Karpas-422 (cell line): ENCODE measurements at regions not wholly inside any gene's neighbourhood (a gene's known extent, or its start where the extent isn't known, plus 50 kb on each side); places are given as distances from the start of the nearest gene placed in this dataset.

Experiments used
- DNase-seq: peaks from one replicate; pipeline ENCODE4 v3.0.0-alpha.2; 2015
- H2AFZ ChIP-seq: fragments of 200-600 bp; sonication (generic); 2 replicates; pipeline ENCODE4 v1.6.1; 2014; ENCODE audit warnings: antibody characterized with exemption, low read length, mixed read lengths
- H3K27ac ChIP-seq: fragments of 200-600 bp; sonication (generic); 2 replicates; pipeline ENCODE4 v1.5.1; 2014; ENCODE audit warnings: mild to moderate bottlenecking, low read length, moderate library complexity
- H3K27me3 ChIP-seq: fragments of 200-600 bp; sonication (generic); 2 replicates; pipeline ENCODE4 v1.6.1; 2014; ENCODE audit warnings: low read length, mixed read lengths
- H3K36me3 ChIP-seq: fragments of 200-600 bp; sonication (generic); 2 replicates; pipeline ENCODE4 v1.6.1; 2014; ENCODE audit warnings: low read length, mixed read lengths; ENCODE audit not compliant: insufficient read depth
- H3K4me1 ChIP-seq: fragments of 200-600 bp; sonication (generic); 2 replicates; pipeline ENCODE4 v1.6.1; 2014; ENCODE audit warnings: mild to moderate bottlenecking, low read length, mixed read lengths
- H3K4me2 ChIP-seq: fragments of 200-600 bp; sonication (generic); 2 replicates; pipeline ENCODE4 v1.6.1; 2014; ENCODE audit warnings: low read length, low read depth, mild to moderate bottlenecking; ENCODE audit not compliant: poor library complexity, severe bottlenecking
- H3K4me3 ChIP-seq: fragments of 200-600 bp; sonication (generic); 2 replicates; pipeline ENCODE4 v1.5.1; 2014; ENCODE audit warnings: mild to moderate bottlenecking, antibody characterized with exemption, low read length, mixed read lengths
- H3K79me2 ChIP-seq: fragments of 200-600 bp; sonication (generic); 2 replicates; pipeline ENCODE4 v1.6.1; 2014; ENCODE audit warnings: mild to moderate bottlenecking, low read length, mixed read lengths
- H3K9ac ChIP-seq: fragments of 200-600 bp; sonication (generic); 2 replicates; pipeline ENCODE4 v1.6.0; 2014; ENCODE audit warnings: low read length
- H3K9me2 ChIP-seq: fragments of 200-600 bp; sonication (generic), shearing (Covaris generic); replicated peaks from 2 replicates; pipeline ENCODE4 v1.6.0; 2014; ENCODE audit warnings: mild to moderate bottlenecking, low read length, moderate library complexity; ENCODE audit not compliant: insufficient read depth
- H3K9me3 ChIP-seq: fragments of 300-700, 200-600 bp; sonication (generic); 2 replicates; pipeline ENCODE4 v1.6.1; 2014; ENCODE audit warnings: low read length, mixed read lengths
- H4K20me1 ChIP-seq: fragments of 200-600 bp; sonication (generic); 2 replicates; pipeline ENCODE4 v1.6.1; 2014; ENCODE audit warnings: mild to moderate bottlenecking, antibody characterized with exemption, low read length, low read depth; ENCODE audit not compliant: insufficient read depth

GRCh38 chr5:60333005-60333571, 366.9 kb downstream of the DEPDC1B start:
- no peaks in the 10 kb centered on the region for H3K36me3 ChIP-seq
- H3K27me3 ChIP-seq = no peaks in the 10 kb centered on the region
- no peak overlapping the region for H3K27ac ChIP-seq
- no peak overlapping the region for H3K4me3 ChIP-seq
- H3K79me2 ChIP-seq = no peaks in the 10 kb centered on the region
- H3K9me2 ChIP-seq = no peaks in the 10 kb centered on the region
- no peak overlapping the region for H3K9ac ChIP-seq
- H4K20me1 ChIP-seq = peaks cover 6% of the 10 kb centered on the region; the same call in 1 of the 2 replicates
- no peak for DNase-seq
- no peak overlapping the region for H2AFZ ChIP-seq
- no peak overlapping the region for H3K4me2 ChIP-seq
- no peaks in the 10 kb centered on the region for H3K9me3 ChIP-seq
- no peaks in the 10 kb centered on the region for H3K4me1 ChIP-seq

GRCh38 chr5:60332244-60333004, 367.5 kb downstream of the DEPDC1B start:
- Histone ChIP-seq H3K9ac (no peak overlapping the region), H3K36me3 (no peaks in the 10 kb centered on the region), H3K4me3 (no peak overlapping the region), H3K9me2 (no peaks in the 10 kb centered on the region), H3K4me1 (no peaks in the 10 kb centered on the region), H4K20me1 (peaks cover 6% of the 10 kb centered on the region; the same call in 1 of the 2 replicates), H3K27ac (no peak overlapping the region), H3K79me2 (no peaks in the 10 kb centered on the region), H3K4me2 (no peak overlapping the region), H3K27me3 (no peaks in the 10 kb centered on the region), H2AFZ (no peak overlapping the region), H3K9me3 (no peaks in the 10 kb centered on the region)
- no peak for DNase-seq

- no peaks in the 10 kb centered on the region for H3K27me3 ChIP-seq
- H3K9ac ChIP-seq = no peak overlapping the region
- no peak overlapping the region for H3K27ac ChIP-seq
- H4K20me1 ChIP-seq = peaks cover 6% of the 10 kb centered on the region; the same call in 1 of the 2 replicates
- no peaks in the 10 kb centered on the region for H3K36me3 ChIP-seq
- no peak overlapping the region for H3K4me2 ChIP-seq
- H3K9me2 ChIP-seq = no peaks in the 10 kb centered on the region
- H2AFZ ChIP-seq = no peak overlapping the region
- H3K4me3 ChIP-seq = no peak overlapping the region
- H3K79me2 ChIP-seq = no peaks in the 10 kb centered on the region
- no peaks in the 10 kb centered on the region for H3K9me3 ChIP-seq
- no peak for DNase-seq
- H3K4me1 ChIP-seq = no peaks in the 10 kb centered on the region
Observed at GRCh38 chr5:60330236-60330635, 369.7 kb downstream of the DEPDC1B start.

- Histone ChIP-seq H3K4me1 (no peaks in the 10 kb centered on the region), H2AFZ (no peak overlapping the region), H3K36me3 (no peaks in the 10 kb centered on the region), H3K4me2 (no peak overlapping the region), H3K9me2 (no peaks in the 10 kb centered on the region), H3K79me2 (no peaks in the 10 kb centered on the region), H3K9me3 (no peaks in the 10 kb centered on the region), H4K20me1 (no peaks in the 10 kb centered on the region), H3K27me3 (no peaks in the 10 kb centered on the region), H3K27ac (no peak overlapping the region), H3K4me3 (no peak overlapping the region), H3K9ac (no peak overlapping the region)
- no peak for DNase-seq
Observed at GRCh38 chr5:60325870-60326269, 374.1 kb downstream of the DEPDC1B start.

- no peaks in the 10 kb centered on the region for H3K79me2 ChIP-seq
- no peaks in the 10 kb centered on the region for H3K9me2 ChIP-seq
- no peak overlapping the region for H3K4me3 ChIP-seq
- no peak overlapping the region for H3K4me2 ChIP-seq
- no peak overlapping the region for H3K27ac ChIP-seq
- H3K9me3 ChIP-seq = no peaks in the 10 kb centered on the region
- H3K4me1 ChIP-seq = no peaks in the 10 kb centered on the region
- H2AFZ ChIP-seq = no peak overlapping the region
- no peak overlapping the region for H3K9ac ChIP-seq
- no peak for DNase-seq
- H3K36me3 ChIP-seq = no peaks in the 10 kb centered on the region
- no peaks in the 10 kb centered on the region for H4K20me1 ChIP-seq
- no peaks in the 10 kb centered on the region for H3K27me3 ChIP-seq
Observed at GRCh38 chr5:60323596-60323995, 376.4 kb downstream of the DEPDC1B start.

GRCh38 chr5:60312098-60312497, 387.9 kb downstream of the DEPDC1B start:
- no peaks in the 10 kb centered on the region for H4K20me1 ChIP-seq
- no peaks in the 10 kb centered on the region for H3K36me3 ChIP-seq
- no peaks in the 10 kb centered on the region for H3K9me3 ChIP-seq
- H3K27me3 ChIP-seq = no peaks in the 10 kb centered on the region
- H3K4me3 ChIP-seq = no peak overlapping the region
- H3K4me1 ChIP-seq = no peaks in the 10 kb centered on the region
- no peak overlapping the region for H2AFZ ChIP-seq
- H3K4me2 ChIP-seq = no peak overlapping the region
- H3K9me2 ChIP-seq = no peaks in the 10 kb centered on the region
- DNase-seq = no peak
- no peak overlapping the region for H3K27ac ChIP-seq
- H3K79me2 ChIP-seq = 0 out of 2 replicates have a peak, but pooled peaks cover 2% of the 10 kb centered on the region
- no peak overlapping the region for H3K9ac ChIP-seq

- no peaks in the 10 kb centered on the region for H3K79me2 ChIP-seq
- H3K9ac ChIP-seq = no peak overlapping the region
- no peaks in the 10 kb centered on the region; the same call in 1 of the 2 replicates for H4K20me1 ChIP-seq
- H3K9me3 ChIP-seq = no peaks in the 10 kb centered on the region
- H3K27me3 ChIP-seq = no peaks in the 10 kb centered on the region
- no peaks in the 10 kb centered on the region for H3K9me2 ChIP-seq
- H3K36me3 ChIP-seq = no peaks in the 10 kb centered on the region
- H3K4me1 ChIP-seq = peaks cover 10% of the 10 kb centered on the region; the same call in 1 of the 2 replicates
- H3K4me3 ChIP-seq = no peak overlapping the region
- H3K27ac ChIP-seq = no peak overlapping the region
- DNase-seq = no peak
- no peak overlapping the region for H2AFZ ChIP-seq
- H3K4me2 ChIP-seq = no peak overlapping the region
Observed at GRCh38 chr5:60299944-60300343, 400.0 kb downstream of the DEPDC1B start.

GRCh38 chr5:60297658-60298057, 402.3 kb downstream of the DEPDC1B start:
- no peak overlapping the region for H2AFZ ChIP-seq
- H4K20me1 ChIP-seq = peaks cover 5% of the 10 kb centered on the region; the same call in 1 of the 2 replicates
- H3K9ac ChIP-seq = no peak overlapping the region
- DNase-seq = no peak
- no peak overlapping the region for H3K4me3 ChIP-seq
- H3K36me3 ChIP-seq = no peaks in the 10 kb centered on the region
- H3K4me2 ChIP-seq = no peak overlapping the region
- no peak overlapping the region for H3K27ac ChIP-seq
- H3K27me3 ChIP-seq = no peaks in the 10 kb centered on the region
- no peaks in the 10 kb centered on the region for H3K9me2 ChIP-seq
- H3K79me2 ChIP-seq = no peaks in the 10 kb centered on the region
- peaks cover 10% of the 10 kb centered on the region; the same call in 1 of the 2 replicates for H3K4me1 ChIP-seq
- H3K9me3 ChIP-seq = no peaks in the 10 kb centered on the region
